A673 (cell line): ENCODE measurements at regions not wholly inside any gene's neighbourhood (a gene's known extent, or its start where the extent isn't known, plus 50 kb on each side); places are given as distances from the start of the nearest gene placed in this dataset.

Experiments
- CTCF ChIP-seq: fragments of 300-800, 200-600 bp; sonication (generic); conservative IDR thresholded peaks from 2 replicates; pipeline ENCODE4 v1.5.1; 2017; ENCODE audit warnings: low read depth, mild to moderate bottlenecking, antibody characterized with exemption, low read length, moderate library complexity, mixed read lengths
- EZH2 ChIP-seq: fragments of 200-600 bp; sonication (generic); IDR thresholded peaks from 2 replicates; pipeline ENCODE4 v1.6.1; 2017; ENCODE audit warnings: borderline replicate concordance, low read depth, mild to moderate bottlenecking, mixed read lengths, antibody characterized with exemption, low read length; ENCODE audit not compliant: poor library complexity, severe bottlenecking

DNA sequence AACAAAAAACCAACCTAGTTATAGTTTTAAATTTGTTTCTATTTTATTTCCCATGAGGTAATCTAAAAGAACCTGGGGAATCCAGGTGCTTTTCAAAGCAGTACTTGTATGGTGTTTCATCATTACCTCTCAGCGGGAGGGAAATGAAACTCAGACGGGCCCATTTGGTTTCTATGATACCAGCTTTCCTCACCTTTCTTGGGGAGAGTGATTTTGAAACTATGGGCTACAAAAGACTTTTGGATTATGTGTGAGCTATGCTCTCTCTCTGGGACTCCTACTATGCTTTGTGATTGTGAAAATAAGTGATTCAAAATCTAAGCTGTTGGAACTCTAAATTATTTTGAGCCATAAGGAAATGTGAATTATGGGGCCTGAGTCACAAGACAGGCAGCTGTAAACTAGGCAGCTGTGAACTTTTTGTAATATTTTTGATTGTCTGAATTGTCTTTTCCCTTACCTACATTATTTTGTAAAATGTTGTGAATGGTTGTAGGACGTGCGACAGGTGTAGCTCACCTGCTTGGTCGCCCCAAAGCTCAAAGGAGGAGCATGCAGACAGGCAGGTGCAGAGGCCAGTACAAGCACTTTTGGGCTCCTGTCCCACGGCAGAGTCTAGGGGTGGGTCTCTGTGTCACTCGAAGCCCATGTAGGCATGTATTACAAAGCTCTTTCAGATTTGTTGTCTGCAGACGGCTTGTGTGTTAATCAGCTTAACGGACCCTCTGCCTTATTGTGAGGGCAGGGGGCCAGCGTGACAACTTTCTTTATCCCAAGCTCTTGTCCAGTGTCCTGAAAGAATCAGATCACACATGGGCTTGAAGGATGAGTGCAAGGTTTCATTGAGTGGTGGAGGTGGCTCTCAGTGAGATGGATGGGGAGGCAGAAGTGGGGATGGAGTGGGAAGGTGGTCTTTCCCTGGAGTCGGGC is 64.8 kb upstream of the BACH1 start:
- TF ChIP-seq CTCF = no peak
- no peak for TF ChIP-seq EZH2
